Nephron (organoid): ENCODE measurements at regions not wholly inside any gene's neighbourhood (a gene's known extent, or its start where the extent isn't known, plus 50 kb on each side); places are given as distances from the start of the nearest gene placed in this dataset.

Experiments used
- H3K27ac Mint-ChIP-seq, 3 experiments: 2 replicates each; pipeline ENCODE4 v1.8.0; 2020; ENCODE audit warnings: mixed read lengths in 3 of 3, mild to moderate bottlenecking in 2 of 3, moderate library complexity in 1 of 3
- H3K27me3 Mint-ChIP-seq: 2 replicates; pipeline ENCODE4 v1.8.0; 2021; ENCODE audit warnings: low read depth, mild to moderate bottlenecking, moderate library complexity, mixed read lengths
- H3K36me3 Mint-ChIP-seq: 2 replicates; pipeline ENCODE4 v1.8.0; 2020; ENCODE audit warnings: low read depth, mixed read lengths
- H3K4me1 Mint-ChIP-seq: 2 replicates; pipeline ENCODE4 v1.8.0; 2020; ENCODE audit warnings: mixed read lengths
- H3K4me3 Mint-ChIP-seq, 3 experiments: 2 replicates each; pipeline ENCODE4 v1.8.0; 2020; ENCODE audit warnings: mild to moderate bottlenecking in 3 of 3, mixed read lengths in 3 of 3, moderate library complexity in 2 of 3
- H3K9me3 Mint-ChIP-seq: 2 replicates; pipeline ENCODE4 v1.8.0; 2020; ENCODE audit warnings: mixed read lengths
- TF ChIP-seq, protein P1 (sequence below), 3 experiments: fragments of 200-600 bp; sonication (generic); IDR thresholded peaks; one replicate each; pipeline ENCODE4 v1.5.0; 2021; ENCODE audit warnings: antibody characterized with exemption in 3 of 3; ENCODE audit not compliant: unreplicated experiment in 3 of 3

DNA sequence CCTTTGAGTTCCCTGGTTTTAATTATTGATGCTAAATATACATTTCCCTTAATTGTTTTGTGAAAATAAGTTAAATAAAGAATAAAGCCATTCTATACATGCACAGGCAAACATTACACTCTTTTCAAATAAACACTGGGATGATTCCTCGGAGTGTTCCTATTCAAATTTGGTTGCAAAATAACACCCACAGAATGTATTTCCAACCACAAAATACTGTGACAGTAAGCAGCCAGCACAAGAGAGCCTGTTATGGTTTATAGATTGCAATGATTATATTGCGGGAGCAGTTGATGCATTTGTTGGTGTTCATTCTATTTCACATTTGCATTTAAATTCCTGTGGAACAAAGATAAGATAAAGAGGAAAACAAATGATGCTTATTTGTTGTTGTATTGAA is 632.6 kb upstream of the WWC1 start:
- no peaks in the 10 kb centered on the region for H3K36me3 Mint-ChIP-seq
- H3K9me3 Mint-ChIP-seq = no peaks in the 10 kb centered on the region
- H3K4me3 Mint-ChIP-seq = no peak overlapping the region
- no peaks in the 10 kb centered on the region for H3K4me1 Mint-ChIP-seq
- peaks cover 5% of the 10 kb centered on the region for H3K27me3 Mint-ChIP-seq
- TF ChIP-seq, protein P1, sequence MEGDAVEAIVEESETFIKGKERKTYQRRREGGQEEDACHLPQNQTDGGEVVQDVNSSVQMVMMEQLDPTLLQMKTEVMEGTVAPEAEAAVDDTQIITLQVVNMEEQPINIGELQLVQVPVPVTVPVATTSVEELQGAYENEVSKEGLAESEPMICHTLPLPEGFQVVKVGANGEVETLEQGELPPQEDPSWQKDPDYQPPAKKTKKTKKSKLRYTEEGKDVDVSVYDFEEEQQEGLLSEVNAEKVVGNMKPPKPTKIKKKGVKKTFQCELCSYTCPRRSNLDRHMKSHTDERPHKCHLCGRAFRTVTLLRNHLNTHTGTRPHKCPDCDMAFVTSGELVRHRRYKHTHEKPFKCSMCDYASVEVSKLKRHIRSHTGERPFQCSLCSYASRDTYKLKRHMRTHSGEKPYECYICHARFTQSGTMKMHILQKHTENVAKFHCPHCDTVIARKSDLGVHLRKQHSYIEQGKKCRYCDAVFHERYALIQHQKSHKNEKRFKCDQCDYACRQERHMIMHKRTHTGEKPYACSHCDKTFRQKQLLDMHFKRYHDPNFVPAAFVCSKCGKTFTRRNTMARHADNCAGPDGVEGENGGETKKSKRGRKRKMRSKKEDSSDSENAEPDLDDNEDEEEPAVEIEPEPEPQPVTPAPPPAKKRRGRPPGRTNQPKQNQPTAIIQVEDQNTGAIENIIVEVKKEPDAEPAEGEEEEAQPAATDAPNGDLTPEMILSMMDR (IDR thresholded peaks at IDR 0.05; ENCODE audit: unreplicated experiment in 3 of 3) = no peak
- H3K27ac Mint-ChIP-seq = no peak overlapping the region

DNA sequence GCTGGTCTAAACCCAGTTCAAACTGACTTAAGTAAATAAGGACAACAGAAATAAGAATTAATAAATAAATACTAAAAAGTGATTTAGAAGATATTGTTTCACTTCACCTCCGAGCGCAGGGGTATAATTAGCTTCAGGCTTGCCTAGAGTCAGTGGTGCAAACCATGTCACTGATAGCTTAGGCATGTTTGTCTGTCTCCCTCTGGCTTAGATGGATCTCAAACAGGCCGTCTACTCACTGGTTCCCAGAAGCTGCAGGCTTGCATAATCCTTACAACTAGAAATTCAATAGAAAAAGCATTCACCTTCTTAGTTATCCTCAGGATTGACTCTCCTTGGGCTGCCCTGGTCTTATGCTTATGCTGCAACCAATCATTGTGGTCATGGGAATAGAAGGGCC is 629.8 kb upstream of the WWC1 start:
- no peaks in the 10 kb centered on the region for H3K36me3 Mint-ChIP-seq
- TF ChIP-seq, protein P1 (IDR thresholded peaks at IDR 0.05; ENCODE audit: unreplicated experiment in 3 of 3) = no peak
- H3K4me1 Mint-ChIP-seq = no peaks in the 10 kb centered on the region

DNA sequence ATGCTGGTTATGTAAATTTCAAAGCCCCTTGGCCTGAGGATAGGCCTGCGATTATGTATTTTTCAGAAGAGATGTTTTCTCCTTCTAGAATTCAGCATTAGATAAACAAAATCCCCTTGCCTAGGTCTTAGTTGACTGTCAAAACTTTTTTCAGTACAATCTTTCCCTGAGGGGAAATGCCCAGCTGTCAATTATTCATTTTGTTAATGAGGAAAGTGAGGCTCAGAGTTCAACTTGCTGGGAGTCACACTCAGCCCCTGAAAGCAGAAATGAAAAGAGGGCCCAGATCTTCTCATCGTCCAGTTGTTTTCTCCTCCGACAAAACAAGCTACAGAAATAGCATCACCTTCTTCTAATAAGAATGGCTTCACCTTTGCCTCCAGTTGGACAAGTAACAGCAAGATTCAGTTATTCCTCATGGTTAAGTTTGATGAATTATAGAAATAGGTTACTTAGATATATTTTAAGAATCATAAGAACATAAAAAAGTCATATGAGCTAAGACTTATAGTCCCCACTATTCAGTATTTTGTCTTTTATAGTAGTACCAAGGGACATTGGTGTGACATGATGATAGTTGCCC is 627.1 kb upstream of the WWC1 start:
- H3K9me3 Mint-ChIP-seq = no peaks in the 10 kb centered on the region
- no peak overlapping the region for H3K4me3 Mint-ChIP-seq
- TF ChIP-seq, protein P1 (IDR thresholded peaks at IDR 0.05; ENCODE audit: unreplicated experiment in 3 of 3) = no peak
- H3K36me3 Mint-ChIP-seq = no peaks in the 10 kb centered on the region
- no peaks in the 10 kb centered on the region for H3K4me1 Mint-ChIP-seq
- no peak overlapping the region for H3K27ac Mint-ChIP-seq
- H3K27me3 Mint-ChIP-seq = peaks cover 9% of the 10 kb centered on the region

More for the DNA sequence above, 629.8 kb upstream of the WWC1 start:
- Mint-ChIP-seq H3K9me3 (no peaks in the 10 kb centered on the region), H3K27me3 (peaks cover 9% of the 10 kb centered on the region), H3K27ac (no peak overlapping the region), H3K4me3 (no peak overlapping the region)

DNA sequence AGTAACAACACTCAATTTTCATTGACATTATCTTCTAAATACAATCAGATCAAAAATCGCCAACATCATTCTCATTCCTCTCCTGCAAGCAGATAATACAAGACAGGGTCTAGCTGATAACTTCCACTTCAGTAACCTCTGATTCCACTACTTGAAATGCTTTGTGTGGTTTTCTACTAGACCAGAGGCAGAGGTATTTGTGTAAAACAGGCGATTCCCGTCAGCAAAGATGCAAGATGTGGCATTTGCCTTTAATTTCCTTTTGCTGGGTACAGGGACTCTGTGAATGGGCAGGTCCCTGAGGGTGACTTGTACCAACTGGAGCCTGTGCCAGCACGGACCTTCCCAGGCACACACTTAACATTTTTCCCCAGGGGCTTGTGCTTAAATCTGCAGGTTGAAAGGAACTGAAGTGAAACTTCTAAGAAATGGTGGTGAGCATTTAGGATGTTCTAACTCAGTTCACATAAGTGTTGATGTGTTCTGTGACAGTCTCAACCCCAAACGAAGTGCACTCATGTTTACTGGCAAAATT is 625.5 kb upstream of the WWC1 start:
- Mint-ChIP-seq H3K27ac (no peak overlapping the region), H3K9me3 (no peaks in the 10 kb centered on the region), H3K4me3 (no peak overlapping the region), H3K4me1 (no peaks in the 10 kb centered on the region), H3K36me3 (no peaks in the 10 kb centered on the region), H3K27me3 (peaks cover 9% of the 10 kb centered on the region)
- TF ChIP-seq, protein P1 (IDR thresholded peaks at IDR 0.05; ENCODE audit: unreplicated experiment in 3 of 3) = no peak

DNA sequence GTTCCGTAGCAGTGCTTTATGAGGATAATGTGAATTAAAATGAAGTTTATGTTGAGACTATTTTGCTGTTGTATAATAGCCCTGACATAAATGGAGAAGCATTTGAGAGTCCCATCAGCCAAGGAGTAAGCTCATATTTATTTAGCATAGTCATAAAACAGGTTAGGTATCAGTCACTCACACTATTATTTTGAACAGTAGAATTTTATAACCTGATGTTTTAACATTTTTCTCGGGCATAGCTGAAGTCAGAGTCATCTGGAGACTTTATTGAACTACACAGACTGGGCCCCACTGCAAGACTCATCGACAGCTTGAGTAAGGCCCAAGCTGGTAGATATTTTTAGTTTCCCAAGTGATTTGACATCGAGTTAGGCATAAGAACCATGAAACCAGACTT is 620.3 kb upstream of the WWC1 start:
- Mint-ChIP-seq H3K4me3 (no peak overlapping the region), H3K27ac (no peak overlapping the region), H3K27me3 (no peaks in the 10 kb centered on the region), H3K4me1 (no peaks in the 10 kb centered on the region), H3K36me3 (no peaks in the 10 kb centered on the region), H3K9me3 (no peaks in the 10 kb centered on the region)
- TF ChIP-seq, protein P1 (IDR thresholded peaks at IDR 0.05; ENCODE audit: unreplicated experiment in 3 of 3) = no peak

DNA sequence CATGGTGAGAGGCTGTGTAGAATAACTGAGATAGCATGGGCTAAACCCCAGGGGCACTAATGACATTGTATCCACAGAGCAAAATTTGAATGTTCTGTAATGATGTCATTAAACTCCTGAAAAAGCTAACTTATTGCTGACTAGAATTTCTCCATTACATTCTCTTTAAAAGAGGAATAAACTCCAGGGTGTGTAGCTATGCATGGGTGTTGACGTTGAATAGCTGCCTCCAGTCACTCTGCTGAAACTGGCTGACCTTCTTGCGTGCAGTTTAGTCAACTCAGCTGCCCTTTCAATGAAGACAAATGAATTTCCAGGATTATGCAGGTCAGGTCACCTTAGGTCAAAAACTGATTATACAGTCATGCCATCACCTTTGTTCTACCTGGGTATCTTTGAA is 617.5 kb upstream of the WWC1 start:
- H3K4me1 Mint-ChIP-seq = no peaks in the 10 kb centered on the region
- TF ChIP-seq, protein P1 (IDR thresholded peaks at IDR 0.05; ENCODE audit: unreplicated experiment in 3 of 3) = no peak
- H3K36me3 Mint-ChIP-seq = no peaks in the 10 kb centered on the region
- H3K4me3 Mint-ChIP-seq = no peak overlapping the region
- H3K27me3 Mint-ChIP-seq = no peaks in the 10 kb centered on the region
- H3K9me3 Mint-ChIP-seq = peaks cover 7% of the 10 kb centered on the region
- H3K27ac Mint-ChIP-seq = no peak overlapping the region
